ENCODE measurements at regions not wholly inside any gene's neighbourhood (a gene's known extent, or its start where the extent isn't known, plus 50 kb on each side); places are given as distances from the start of the nearest gene placed in this dataset.

DNA sequence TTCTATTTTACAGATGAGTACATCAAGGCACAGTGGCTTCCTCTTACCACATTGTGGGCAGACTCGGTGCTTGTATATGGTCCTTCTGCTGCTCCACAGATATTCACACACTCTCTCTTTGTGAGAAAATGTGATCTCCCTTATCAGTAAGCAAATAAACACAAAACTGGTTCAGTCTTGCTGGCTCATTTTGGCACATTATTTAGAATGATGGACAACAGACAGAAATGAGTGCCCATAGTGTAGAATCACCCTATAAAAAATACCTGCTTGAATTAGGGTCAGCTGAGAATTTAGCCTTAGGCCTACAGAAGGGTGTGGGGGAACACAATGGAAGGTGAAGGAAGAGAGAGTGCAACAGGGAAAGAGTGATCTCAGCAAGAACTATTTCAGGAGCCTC is 423.1 kb downstream of the HLX start:
- no peak for DNase-seq (ENCODE audit: low read depth in 2 of 2)

DNA sequence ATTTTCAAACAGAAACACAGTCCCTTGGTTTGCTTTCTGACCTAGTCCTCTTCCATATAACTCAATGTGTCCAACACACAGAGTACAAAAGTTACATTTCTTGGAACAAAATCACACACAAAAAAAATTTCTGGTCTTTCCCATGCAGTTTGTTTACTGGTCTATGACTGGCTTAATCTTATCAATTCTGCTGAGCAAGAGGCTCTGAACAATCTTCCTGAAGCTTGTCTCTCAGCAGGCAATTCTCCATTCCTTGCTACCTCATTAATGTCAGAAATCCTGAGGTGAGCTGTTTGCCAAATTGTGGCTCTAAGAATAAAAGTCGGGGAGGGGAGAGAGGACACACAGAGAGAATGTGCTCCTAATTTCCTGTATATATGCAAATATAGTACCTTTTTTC is 423.6 kb downstream of the HLX start:
- no peak for DNase-seq (ENCODE audit: low read depth in 2 of 2)

DNA sequence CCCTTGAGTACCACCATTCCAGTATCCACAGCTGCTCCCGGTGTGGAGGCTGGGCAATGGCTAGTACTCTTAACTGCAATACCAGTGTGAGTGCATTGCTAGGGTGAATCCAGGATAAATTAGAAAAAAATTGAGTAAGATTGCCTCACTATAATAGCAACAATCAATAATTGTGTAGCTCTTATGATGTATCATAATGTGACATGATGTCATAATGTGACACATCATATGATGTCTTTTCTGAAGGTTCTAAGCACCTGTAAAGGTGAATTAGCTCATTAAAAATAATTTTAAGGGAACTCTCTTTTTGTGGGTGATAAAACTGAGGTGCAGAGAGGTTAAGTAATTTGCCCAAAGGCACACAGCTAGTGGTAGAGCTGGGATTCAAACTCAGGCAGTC is 424.4 kb downstream of the HLX start:
- DNase-seq (ENCODE audit: low read depth in 2 of 2): no peak

DNA sequence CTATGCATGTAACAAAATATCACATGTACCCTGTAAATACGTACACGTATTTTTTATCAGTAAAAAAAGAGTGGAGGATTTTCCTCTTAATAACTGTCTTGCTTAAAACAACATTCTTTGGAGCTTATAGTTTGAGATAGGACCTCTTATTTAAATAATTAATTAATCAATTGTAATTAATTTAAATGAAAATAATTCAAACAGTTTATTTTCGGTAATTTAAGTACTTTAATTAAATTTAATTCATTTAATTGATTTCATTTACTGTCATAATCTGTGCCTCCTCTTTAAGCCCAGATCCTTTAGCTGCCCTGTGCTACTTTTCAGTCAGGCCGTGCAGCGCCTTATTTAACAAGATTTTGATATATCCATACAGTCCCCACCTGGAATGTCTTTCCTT is 427.0 kb downstream of the HLX start:
- no peak for DNase-seq (ENCODE audit: low read depth in 2 of 2)

DNA sequence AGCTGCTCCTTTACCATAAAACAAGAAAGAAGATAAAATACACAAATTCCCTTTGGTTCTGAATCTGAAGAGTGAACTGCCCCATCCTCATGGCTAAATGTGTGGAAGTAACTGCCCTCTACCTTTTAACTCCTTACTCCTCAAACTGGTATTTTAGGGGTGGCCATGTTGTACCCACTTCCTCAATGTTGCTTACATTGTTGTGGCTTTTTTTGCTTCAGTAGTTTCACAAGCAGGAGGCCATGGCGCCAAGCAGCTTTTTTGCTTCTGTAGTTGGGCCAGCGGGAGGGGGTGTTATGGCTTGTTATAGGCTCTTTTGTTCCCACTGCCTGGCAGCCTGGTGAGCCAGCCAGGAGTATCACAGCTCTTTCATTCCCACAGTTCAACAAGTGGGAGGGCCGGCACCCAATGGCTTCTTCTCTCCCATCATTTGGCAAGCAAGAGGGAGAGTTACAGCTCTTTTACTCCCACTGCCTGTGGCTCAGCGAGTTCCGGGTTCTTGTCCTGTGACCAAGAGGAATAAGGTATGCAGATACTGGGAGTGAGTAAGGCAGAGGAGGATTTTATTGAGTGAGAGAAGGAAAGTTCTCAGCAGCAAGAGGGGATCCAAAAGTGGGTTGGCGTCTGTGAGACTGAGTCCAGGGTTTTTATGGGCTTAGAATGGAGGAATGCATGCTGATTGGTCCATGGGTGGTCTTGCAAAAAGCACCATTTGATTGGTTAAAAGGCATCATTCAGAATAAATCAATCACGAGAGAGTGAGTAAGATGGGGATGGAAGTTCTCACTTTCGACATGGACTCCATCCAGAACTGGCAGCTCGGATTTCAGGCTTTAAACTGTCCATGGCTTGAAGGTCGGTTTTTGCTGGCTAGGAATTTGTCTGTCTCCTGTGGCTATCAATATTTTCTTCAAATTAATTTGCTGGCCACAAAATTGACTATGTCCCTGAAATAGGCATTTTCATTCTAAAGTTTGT is 429.6 kb downstream of the HLX start:
- DNase-seq (ENCODE audit: low read depth in 2 of 2): no peak

DNA sequence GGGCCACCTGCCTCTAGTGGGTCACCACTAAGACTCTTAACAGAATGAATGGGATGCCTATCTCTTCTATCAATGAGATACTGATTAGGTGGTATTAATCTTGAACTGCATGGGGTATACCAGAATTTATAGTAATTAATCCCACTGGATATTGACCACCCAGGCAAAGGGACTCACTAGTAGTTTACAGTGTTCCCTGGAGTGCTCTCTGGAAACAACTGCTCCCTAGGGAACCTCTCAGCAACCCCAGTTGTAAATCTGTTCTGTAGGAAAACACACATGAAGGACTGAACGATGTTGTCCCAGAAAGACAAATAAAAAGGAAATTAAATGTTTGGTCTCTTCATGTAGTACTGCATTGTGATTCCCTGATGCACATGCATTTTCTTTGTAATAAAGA is 430.5 kb downstream of the HLX start:
- DNase-seq (ENCODE audit: low read depth in 2 of 2): no peak

DNA sequence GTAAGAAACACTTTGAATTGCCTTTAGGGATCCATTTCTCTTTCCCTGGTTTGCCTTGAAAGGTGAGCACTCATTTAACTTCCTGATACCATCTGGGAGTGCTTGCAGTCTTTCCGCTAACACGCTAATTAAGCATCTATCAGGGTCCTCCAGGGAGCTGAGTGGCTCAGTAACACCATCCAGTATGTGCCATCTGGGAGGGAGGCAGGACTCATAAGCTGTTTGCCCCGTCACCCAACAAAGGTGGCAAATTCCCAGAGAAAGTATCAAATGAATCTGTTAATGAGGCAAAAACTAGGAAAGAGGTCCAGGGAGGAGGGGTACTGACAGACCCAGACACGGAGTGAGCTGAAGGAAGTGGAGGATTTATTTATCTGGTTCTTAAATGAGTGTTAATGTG is 430.9 kb downstream of the HLX start:
- DNase-seq (ENCODE audit: low read depth in 2 of 2): no peak

DNA sequence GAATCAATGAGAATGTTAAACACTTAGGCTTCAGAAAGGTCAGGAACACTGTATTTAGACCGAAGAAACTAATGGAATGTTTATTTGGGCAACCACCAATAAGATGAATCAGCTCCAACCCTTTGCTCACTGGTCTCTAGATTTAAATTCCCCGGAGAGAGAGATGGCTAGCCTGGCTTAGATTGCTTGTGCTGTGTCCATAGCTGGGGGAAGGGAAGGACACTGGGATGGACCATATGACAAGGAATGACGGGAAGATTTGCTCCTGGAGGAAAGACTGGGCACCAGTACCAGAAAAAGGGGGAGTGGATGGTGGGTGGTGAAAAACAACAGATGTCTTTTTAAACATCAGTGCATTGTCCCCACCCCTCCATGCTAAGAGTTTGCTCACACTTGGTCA is 426.6 kb downstream of the DUSP10 start:
- no peak for DNase-seq (ENCODE audit: low read depth in 2 of 2)

DNA sequence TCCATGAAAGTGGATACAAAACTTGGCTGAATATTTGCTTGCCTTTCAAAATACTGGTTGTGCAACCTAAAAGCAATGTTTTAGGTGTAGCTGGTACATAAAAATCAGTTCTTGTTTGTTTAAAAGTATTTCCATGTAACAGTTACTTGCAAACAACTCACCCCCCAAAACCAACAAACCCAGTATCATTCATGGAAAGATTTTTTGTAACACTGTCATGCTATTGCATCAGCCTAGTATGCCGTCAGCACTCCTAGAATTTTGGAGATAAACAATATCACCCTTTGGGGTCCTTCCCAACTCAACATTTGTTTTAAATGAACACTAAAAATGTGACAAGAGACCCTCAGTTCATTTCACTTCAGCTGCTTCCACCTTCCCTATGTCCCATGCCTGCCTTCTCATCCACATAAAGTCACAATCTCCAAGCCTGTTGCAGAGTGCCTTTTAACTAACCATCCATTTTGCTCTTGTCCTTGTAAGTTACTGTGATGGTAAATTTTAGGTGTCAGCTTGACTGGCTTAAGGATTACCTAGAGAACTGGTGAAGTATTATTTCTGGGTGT is 425.3 kb downstream of the DUSP10 start:
- no peak for DNase-seq (ENCODE audit: low read depth in 2 of 2)

DNA sequence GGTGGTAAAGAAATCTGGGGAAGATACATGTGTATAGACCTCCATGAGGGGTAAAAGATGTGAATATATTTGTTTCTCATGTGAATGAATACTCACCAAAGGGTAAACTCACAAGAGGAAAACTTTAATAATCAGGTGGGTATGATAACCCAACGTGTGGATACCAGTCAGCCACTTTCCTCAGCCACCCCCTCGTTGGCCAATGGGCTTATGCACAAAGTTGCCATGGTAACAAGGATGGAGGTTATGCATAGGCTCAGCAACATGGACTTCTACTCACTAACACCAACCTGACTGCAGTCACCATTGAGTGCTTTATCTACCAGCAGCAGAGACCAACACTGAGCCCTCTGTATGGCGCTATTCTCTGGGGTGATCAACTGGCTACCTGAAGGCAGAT is 424.4 kb downstream of the DUSP10 start:
- DNase-seq (ENCODE audit: low read depth in 2 of 2): no peak

DNA sequence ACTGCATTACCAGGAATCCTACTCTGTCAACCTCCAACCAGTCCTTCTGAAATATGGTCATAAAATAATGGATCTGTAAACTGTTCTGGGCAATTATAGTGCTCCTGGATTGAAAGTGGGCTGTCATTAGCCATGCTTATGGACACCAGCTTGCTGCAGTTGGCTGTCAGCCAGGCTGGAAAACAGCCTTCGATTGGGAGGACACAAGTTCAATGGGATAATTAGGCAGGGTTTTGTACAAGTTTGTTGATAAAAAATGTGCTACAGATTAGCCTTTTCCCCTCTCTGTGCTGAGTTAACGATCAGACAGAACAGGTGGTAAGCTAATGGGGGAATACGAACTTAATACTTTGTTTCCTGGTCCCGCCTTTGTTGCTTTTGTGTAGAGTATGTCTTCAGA is 413.9 kb downstream of the DUSP10 start:
- DNase-seq (ENCODE audit: low read depth in 2 of 2): no peak

DNA sequence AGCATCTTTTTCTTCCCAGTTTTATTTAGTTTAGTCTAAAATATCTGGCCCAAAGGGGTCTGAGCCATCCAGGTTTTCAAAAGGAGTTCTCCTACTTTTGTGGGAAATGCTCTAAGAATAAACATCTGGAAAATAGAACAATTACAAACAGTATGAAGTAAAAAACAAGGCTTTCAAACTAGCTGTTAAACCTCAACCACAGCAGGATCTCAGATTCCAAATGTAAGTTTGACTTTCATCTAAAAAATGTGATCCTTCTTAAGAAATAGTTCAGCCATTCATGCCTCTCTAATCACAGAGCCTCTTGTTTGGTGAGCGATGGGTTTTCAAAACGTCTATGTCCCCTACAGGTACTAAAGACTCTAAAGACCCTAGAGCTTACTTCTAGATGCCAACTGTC is 413.5 kb downstream of the DUSP10 start:
- DNase-seq (ENCODE audit: low read depth in 2 of 2): no peak

DNA sequence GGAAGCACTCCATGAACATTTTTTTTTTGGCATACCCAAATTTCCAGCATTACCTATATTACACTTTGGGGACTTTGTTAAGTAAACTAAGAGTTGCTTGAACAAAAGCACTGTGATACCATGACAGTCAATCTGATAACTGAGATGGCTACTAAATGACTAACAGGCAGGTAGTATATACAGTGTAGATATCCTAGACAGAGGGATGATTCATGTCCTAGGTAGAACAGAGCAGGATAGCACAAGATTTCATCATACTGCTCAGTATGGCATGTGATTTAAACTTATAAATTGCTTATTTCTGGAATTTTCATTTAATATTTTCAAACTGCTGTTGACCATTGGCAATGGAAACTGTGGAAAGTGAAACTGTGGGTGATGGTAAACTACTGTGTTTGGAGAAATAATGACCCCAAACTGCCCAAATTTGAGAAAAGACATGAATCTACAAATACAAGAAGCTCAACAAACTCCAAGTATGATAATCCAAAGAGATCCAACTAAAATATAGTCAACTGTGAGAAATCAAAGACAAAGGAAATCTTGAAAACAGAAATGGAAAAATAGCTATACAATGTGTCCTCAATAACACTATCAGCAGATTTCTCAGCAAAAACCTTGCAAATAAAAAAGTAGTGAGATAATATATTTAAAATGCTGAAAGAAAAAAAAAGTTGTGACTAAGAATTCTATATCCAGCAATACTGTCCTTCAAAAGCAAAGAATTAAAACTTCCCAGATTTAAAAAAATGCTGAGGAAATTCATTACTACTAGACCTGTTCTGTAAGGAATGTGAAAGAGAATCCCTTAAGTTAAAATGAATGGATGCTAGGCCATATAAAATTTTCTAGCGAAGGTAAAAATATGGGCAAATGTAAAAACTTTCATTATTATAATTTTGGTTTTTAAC is 410.4 kb downstream of the DUSP10 start:
- no peak for DNase-seq (ENCODE audit: low read depth in 2 of 2)

DNA sequence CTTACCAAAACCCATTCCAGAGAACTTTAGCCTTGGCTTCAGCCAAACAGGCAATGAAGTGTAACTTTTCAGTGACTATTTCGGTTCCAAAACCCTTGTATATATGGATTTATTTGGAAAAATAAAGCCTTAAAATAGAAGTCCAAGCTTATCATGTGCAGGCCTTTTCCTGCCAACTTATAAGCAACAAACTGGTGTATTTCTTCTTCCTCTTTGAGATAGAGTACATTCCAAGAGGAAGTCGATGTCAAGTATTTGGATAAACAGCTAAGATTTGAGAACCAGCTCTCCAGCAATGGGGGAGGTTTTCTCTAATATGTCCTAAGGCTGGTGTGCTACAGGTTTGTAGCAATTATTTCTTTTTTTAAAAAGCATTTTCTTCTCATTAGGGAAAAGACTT is 407.8 kb downstream of the DUSP10 start:
- no peak for DNase-seq (ENCODE audit: low read depth in 2 of 2)

DNA sequence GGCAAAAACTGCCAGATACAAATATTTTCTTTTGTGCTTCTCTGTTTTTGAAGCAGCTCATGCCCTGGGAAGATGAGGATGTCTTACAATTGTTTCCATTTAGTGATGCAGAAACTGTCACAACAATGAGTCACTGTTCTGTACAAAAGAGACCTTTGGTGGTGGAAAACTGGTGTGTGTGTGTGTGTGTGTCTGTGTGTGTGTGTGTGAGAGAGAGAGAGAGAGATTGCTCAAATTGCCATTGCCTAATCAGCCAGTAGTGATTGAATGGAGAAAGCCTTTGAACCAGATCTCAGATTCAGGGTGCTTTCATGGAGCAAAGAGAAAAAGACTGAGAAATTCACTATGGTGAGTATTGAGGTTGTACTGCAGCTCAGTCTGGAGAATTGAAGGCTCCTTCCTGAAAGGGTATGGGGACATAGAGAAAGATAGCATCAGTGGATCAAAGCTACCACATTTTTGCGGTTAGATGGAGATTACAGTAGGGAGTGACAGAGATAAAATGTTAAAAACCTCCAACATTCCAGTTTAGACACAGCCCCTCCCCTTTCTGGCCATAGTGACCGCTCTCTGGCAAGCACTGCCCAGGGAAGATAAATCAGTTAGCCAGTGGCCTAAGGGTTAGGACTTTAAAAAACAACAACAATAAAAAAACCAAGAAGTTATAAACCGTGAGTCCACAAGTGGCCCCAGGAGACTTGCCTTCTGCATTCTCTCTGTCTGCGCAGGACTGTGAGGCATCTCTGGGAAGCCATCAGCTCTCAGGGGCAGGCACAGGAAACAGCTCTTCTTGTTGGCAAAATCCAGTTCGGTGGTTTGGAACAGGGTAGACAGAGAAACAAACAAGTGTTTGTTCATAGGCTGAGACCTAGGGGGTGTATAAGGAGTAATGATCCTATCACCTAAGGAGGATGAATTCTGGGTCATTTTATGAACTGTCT is 406.5 kb downstream of the DUSP10 start:
- no peak for DNase-seq (ENCODE audit: low read depth in 2 of 2)

DNA sequence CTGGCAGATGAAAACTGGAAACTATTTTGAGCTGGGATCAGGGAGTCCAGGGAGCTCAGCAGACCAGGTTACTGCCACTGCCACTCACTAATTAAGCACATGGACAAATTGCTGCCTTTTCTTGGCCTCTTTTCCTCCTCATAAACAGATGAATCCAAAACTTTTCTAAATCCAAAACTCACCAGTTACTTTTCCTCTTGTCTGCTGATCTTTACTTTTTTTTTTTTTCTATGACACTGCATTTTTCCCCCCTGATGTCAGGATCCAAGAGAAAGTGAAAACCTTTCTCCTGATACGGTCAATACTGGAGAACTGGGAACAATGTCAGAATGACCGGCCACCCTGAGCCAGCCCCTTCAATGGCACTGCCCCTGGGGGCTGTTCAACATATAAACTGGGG is 405.8 kb downstream of the DUSP10 start:
- no peak for DNase-seq (ENCODE audit: low read depth in 2 of 2)

DNA sequence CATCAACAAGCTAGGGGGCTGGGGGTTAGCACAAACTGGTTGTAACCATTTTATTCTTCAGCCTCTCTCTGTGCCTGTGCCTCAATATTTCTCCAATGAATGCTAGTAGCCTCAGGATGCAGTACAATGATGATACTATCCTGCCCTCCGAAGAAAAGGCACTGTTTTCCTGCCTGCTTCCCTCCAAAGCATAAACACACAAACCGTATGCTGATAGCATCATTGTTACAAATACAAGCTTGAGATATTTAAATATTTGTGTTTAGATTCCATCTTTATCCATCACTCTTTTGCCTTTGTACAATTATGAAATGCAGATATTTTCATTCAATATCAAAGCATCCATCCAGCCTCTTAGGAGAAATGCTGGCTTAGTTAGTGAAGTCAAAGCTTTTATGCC is 404.8 kb downstream of the DUSP10 start:
- DNase-seq (ENCODE audit: low read depth in 2 of 2): no peak

DNA sequence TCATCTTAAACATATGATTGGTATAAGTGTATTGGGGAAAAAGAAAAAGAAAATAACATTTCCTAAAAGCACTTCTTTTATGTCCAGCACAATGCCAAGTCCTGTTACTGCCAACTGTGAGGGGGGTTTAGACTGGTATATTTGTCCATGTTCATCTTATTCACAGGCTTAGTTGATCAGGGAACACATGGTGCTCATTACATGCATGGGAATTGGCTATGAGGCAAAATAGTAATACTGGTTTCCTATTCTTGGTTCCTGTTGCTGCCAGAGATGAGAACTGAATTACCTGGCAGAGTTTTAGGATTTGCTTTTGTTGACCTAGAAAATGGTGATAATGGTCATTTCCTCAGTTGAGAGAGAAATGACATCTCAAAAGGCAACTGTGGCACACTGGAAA is 398.8 kb downstream of the DUSP10 start:
- no peak for DNase-seq (ENCODE audit: low read depth in 2 of 2)

DNA sequence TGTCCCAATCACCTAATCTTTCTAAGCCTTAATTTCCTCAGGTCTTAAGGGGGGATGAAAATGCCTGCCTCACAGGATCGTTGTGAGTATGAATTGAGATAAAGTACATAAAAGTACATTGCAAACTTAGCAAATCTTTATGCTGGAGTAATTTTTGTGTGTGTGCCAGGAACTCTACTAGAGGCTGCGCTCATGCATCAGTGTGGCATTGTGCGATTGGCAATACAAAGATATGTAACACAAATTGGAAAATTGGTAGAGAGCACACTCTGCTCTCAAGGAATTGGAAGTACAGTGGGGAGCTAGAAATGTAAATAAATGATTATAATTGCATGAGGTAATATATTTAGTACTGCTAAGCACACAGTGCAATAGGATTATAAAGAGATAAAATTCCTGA is 398.3 kb downstream of the DUSP10 start:
- DNase-seq (ENCODE audit: low read depth in 2 of 2): no peak

DNA sequence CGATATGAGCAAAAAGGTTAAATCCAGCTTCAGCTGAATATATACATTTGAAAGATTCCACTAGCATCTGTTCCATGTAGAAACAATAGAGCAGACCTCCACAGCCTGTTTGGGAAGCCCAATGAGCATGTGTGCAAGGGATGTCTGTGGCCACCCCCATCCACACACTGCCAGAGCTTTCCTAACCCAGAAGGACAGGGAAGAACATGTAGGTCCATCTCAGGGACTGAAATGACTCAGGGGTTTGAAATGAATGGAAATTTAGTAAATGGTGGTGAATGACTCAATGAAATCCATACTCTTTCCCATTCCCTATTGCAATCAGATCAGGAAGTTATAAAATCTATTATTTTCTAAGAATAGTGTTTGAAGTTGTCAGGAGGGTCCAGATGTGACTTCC is 397.2 kb downstream of the DUSP10 start:
- DNase-seq (ENCODE audit: low read depth in 2 of 2): no peak

DNA sequence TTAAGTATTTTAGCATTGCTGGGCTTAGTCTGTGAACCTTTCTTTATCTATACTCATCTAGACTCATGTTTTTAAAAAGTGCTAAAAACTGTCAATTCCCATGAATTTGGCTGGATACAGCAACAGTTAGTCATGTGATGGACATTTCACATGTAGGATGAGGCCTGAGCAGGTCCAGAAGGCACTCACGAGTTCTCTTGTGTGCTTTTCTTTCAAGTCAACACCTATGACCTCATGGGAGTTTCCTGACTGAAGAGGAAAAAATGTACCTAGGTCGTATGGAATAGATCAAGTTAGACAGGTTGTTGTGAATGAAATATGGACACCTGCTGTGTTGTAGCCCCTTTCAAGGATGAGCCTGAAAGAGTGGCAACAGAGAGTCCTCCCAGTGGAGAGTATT is 394.2 kb downstream of the DUSP10 start:
- no peak for DNase-seq (ENCODE audit: low read depth in 2 of 2)

Measured in stimulated activated CD4-positive, alpha-beta T cell treated with anti-CD3 and anti-CD28 coated beads, Interleukin-12 subunit alpha, Interleukin-12 subunit beta, amount 100 ng/mL, for 24 hours (primary cell).